T-helper 1 cell (primary cell): ENCODE measurements at regions not wholly inside any gene's neighbourhood (a gene's known extent, or its start where the extent isn't known, plus 50 kb on each side); places are given as distances from the start of the nearest gene placed in this dataset.
"Not testable (repeated sequence)": the region's sequence is repeated elsewhere in the genome, so short reads cannot be mapped to it uniquely, and the experiment has no call there.

Experiments
- DNase-seq, 5 donors: peaks; one replicate each; pipeline ENCODE4 v3.0.0-alpha.2; 2012 to 2020

- DNase-seq, result no peak
These were observed 93.9 kb downstream of the DACT1 start for GRCh38 chr14:58731465-58732293.

GRCh38 chr14:58732387-58732786 is 94.6 kb downstream of the DACT1 start:
- no peak for DNase-seq

- DNase-seq, result no peak
These were observed 95.9 kb downstream of the DACT1 start for GRCh38 chr14:58733451-58734208.

DNA sequence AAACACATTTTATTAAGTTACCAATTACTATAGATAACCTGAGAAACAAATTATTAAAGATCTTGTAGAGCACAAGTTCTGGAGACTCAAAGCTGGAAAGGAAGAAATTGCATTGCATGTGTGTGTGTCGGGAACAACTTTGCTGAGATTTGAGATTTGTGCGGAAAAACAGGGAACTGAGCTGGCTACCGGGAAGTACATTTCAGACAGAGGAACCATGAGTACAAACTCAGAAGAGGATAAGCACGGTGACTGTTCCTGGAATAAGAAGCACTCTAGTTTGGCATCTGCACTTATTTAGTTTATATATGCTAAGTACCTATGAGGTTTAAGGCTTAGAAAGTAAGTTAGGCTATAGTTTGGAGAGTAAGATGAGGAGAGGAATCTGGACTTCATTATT is 97.8 kb downstream of the DACT1 start:
- no peak for DNase-seq

DNA sequence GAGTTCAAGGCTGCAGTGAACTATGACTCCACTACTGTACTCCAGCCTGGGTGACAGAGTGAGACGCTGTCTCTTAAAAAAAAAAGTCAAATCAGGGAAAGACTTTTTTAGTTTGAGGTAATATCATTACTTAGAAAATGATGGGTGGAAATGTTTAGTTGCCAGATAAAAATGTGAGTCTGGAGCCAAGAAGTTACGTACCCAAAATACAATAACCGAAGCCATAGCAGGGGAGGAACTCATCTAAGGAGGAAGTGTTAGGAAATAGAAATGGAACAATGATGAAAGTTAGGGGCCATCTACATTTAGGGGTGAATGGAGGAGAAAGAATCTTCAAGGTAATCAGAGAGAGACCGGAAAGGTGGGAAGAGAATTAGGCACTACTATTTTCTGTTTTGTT is 98.8 kb downstream of the DACT1 start:
- DNase-seq, result no peak

GRCh38 chr14:58737511-58737910 is 99.7 kb downstream of the DACT1 start:
- DNase-seq, result no peak

GRCh38 chr14:58738189-58738836 is 100.6 kb downstream of the DACT1 start:
- DNase-seq, result no peak

GRCh38 chr14:58738876-58739275 is 101.1 kb downstream of the DACT1 start:
- no peak for DNase-seq

DNA sequence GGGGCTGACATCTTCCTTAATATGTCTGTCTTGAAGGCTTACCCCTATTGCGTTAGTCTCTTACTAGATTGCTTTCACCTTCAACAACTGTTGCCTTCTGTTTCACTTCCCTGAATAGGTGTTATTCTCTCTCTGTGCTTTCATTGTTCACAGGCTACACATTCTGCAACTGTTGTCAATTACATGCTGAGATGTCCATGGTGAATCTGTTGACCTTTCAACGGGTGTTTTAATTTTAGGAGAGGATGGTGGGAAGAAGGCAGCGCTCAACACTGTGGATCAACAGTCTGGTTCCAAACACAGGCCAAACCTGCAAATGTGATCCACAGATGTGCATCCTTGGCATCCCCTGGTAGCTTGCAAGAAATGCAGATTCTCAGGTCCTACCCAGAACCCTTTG is 101.9 kb downstream of the DACT1 start:
- no peak for DNase-seq

DNA sequence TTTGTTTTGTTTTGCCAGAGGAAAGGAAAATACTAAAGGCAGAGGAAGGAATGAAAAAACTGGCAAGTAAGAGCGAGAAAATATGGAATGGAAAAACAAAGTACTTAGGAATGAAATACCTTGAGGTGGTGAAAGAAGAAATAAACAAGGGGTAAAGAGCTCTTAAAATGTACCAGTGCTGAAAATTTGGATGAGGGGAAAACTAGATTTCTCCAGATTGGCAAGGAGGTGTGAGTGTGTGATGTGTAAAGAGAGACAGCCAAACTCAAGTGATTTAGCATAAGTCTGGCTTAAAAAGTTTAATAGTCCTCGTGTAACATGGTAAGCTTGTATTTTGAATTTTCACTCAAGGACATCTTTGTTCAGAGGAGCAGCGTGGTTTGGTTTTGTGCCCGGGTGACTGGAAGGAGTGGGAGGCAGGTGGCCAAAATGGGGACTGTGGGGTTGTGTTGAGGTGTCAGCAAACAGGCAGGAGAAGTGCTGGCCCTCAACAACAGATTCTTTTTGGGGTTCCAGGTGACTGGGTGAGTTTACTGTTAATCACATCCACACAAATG is 102.7 kb downstream of the DACT1 start:
- no peak for DNase-seq

DNA sequence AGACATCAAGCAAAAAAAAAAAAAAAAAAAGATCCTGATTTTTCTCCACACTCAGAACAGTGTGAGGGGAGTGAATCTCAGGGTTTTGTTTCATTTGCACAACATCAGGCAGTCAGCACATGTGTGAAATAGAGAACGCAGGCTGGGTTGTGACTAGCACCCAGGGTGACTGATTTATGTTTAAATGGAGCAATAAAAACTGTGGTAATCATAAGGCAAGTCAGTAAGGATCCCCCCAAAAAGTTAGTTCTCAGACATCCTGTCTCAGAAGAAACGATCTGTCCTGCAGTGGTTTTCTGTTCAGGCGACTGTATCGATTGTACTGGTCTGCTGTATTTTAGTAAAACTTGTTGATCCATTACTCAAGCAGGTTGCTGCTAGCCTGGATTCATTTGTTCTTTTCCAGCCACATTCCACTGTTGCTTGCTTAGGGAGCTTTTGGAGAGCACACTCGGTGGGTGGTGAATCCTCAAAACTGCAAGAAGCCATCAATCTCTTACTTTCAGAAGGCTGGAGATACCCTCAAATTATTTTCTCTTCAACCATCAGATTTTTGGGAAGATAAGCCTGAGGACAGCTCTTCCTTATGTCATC is 107.1 kb downstream of the DACT1 start:
- DNase-seq, result no peak

GRCh38 chr14:58746261-58746660 is 108.5 kb downstream of the DACT1 start:
- DNase-seq, result no peak

- DNase-seq, result no peak
These were observed 108.9 kb downstream of the DACT1 start for GRCh38 chr14:58746701-58747100.

DNA sequence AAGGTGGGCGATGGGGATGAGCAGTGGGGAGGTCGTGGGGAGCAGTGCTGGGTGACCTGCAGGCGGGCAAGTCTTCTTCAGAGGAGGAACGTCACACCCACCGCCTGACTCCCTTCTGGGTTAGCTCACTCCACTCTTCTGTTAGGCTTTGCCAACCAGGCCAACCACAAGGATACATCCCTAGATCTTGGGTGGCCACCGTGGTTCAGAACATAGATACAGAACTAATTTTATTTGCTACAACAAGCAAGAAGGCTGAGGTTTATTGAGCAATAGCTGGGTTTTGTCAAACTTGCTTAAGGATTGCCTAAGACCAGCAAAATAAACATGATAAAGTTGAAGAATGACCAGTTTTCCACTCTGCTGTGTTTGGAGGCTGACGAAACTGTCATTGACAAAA is 109.4 kb downstream of the DACT1 start:
- no peak for DNase-seq

- not testable (repeated sequence) for DNase-seq
These were observed 110.5 kb downstream of the DACT1 start for GRCh38 chr14:58748251-58748650.

- peak in 1 of 5 donors; percentile 68 for DNase-seq
These were observed 111.4 kb downstream of the DACT1 start for GRCh38 chr14:58749066-58749669.

- DNase-seq, result no peak
These were observed 112.8 kb downstream of the DACT1 start for GRCh38 chr14:58750321-58751269.

DNA sequence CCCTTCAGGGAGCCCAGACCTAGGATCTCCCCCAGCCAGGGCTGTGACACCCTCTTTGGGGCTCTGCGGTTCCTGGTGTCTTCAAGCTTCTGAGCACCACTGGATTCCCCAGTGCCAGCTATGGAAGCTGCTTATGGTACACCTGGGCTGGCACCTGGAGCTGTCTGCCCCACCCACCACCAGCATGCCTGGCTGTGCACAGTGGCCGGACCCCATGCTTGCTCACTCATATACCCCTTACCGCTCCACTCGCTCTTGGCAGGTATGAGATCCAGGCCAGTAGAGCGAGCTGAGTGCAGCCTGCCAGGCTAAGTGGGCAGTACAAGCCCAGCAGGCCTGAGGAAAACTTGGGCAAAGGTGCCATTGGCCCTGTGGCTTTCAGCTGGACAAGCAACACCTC is 114.0 kb downstream of the DACT1 start:
- DNase-seq, result no peak

DNA sequence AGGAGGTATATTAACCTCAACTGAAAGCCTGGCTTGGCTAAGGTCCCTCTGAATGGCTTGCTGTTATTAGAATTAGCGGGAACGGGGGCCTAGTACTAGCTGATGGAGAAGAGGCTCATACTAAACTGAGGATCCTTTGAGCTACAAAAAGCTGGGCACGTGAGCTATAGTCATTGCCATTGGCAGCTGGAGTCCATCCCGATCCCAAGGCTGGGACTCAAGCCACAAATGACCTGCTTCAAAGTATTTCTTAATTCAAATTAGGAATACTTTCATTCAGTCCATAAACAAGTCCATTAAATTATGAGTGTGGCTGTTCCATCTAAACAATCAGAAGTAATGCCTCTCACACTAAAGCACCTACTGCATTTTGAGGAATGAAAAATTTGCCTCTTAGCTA is 114.5 kb downstream of the DACT1 start:
- no peak for DNase-seq

DNA sequence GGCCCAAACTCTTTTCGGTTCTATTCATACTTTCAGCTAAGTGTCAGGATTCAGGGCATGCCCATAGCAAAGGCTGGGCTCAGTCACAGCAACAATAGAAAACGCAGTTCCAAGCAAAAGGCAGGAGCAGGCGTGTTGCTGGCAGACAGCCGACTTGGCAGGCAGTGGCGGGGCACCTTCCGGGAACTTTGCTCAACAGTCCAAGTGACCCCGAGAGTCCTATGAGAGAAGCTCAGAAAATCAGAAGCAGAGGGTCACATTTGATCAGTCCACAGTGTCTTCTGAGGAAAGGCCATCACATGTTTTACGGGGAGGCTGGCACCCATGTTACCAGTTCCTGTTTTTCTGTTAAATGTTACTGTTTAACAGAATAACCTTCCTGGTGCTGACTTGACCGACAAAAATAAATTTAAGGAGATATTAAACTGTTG is 115.0 kb downstream of the DACT1 start:
- DNase-seq, result no peak
